ENCODE measurements at regions not wholly inside any gene's neighbourhood (a gene's known extent, or its start where the extent isn't known, plus 50 kb on each side); places are given as distances from the start of the nearest gene placed in this dataset.

DNA sequence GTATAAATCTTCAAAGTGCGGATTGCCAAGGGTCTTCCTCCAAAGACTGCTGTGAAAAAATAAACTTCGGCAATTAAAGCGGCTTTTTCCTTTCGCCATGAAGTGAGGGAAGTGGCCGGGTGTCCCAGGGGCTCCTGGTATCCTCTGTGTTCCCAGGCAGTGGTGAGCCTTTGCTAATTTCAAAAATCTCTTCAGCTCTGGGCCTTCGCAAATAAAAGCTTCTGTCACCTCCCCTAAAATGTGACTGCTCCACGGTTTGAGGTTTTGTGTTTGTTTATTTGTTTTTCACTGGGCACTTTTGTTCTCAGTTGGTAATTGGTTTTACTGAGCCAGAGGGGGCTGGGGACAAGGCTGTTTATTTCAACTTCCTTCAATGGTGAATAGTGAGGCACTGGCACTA, 270.1 kb upstream of the POU3F3 start:
- Histone ChIP-seq H3K9me3 (no peaks in the 10 kb centered on the region), H3K4me1 (no peaks in the 10 kb centered on the region)
- intact Hi-C loops (cut with DNase I; ENCODE audit: low total_unique reads) = no loop called here

DNA sequence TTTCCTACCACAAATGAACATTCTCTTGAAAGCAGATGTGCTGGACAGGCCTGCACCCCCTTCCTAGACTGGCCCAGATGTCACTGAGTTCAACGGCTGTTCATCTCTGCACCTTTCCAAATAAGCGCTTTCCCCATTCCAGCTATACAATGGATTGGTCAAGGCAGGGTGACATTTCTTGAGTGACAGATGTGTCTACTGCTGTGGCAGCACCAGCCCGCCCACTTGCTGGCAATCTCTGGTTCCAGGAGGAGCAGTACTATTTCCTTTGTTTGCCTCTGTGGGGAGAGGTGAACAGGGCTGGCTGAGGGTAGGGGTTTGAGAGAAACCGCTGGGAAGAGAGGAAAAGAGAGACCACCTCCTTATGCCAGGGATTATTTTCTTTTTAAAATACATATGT, 269.5 kb upstream of the POU3F3 start:
- no peak for DNase-seq (ENCODE audit: low spot score in 2 of 2)
- intact Hi-C loops (cut with DNase I; ENCODE audit: low total_unique reads) = no loop called here
- Histone ChIP-seq H3K9me3 (no peaks in the 10 kb centered on the region), H3K27me3 (no peaks in the 10 kb centered on the region), H3K4me3 (no peak overlapping the region), H3K36me3 (no peaks in the 10 kb centered on the region), H3K27ac (no peak overlapping the region), H3K4me1 (no peaks in the 10 kb centered on the region)
- TF ChIP-seq POLR2A (IDR thresholded peaks at IDR 0.05) = no peak
- TF ChIP-seq, protein P1, sequence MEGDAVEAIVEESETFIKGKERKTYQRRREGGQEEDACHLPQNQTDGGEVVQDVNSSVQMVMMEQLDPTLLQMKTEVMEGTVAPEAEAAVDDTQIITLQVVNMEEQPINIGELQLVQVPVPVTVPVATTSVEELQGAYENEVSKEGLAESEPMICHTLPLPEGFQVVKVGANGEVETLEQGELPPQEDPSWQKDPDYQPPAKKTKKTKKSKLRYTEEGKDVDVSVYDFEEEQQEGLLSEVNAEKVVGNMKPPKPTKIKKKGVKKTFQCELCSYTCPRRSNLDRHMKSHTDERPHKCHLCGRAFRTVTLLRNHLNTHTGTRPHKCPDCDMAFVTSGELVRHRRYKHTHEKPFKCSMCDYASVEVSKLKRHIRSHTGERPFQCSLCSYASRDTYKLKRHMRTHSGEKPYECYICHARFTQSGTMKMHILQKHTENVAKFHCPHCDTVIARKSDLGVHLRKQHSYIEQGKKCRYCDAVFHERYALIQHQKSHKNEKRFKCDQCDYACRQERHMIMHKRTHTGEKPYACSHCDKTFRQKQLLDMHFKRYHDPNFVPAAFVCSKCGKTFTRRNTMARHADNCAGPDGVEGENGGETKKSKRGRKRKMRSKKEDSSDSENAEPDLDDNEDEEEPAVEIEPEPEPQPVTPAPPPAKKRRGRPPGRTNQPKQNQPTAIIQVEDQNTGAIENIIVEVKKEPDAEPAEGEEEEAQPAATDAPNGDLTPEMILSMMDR (IDR thresholded peaks at IDR 0.05) = no peak
- no peak for TF ChIP-seq POLR2AphosphoS5 (IDR thresholded peaks at IDR 0.05)

More for the DNA sequence above, 270.1 kb upstream of the POU3F3 start:
- TF ChIP-seq, protein P1 (IDR thresholded peaks at IDR 0.05) = no peak
- TF ChIP-seq POLR2A (IDR thresholded peaks at IDR 0.05) = no peak
- no peak for TF ChIP-seq POLR2AphosphoS5 (IDR thresholded peaks at IDR 0.05)
- Histone ChIP-seq H3K27me3 (no peaks in the 10 kb centered on the region), H3K4me3 (no peak overlapping the region), H3K36me3 (no peaks in the 10 kb centered on the region), H3K27ac (no peak overlapping the region)
- DNase-seq (ENCODE audit: low spot score in 2 of 2) = no peak

DNA sequence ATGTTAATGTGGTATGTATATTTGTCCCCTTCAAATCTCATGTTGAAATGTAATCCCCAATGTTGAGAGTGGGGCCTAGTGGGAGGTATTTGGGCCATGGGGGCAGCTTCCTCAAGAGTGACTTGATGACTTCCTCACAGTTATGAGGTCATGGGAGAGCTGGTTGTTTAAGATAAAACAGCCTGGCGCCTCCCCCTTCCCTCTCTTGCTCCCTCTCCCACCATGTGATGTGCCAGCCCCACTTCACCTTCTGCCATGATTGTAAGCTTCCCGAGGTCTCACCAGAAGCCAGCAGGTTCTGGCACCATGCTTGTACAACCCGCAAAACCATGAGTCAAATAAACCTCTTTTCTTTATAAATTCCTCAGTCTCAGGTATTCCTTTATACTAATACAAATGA, 258.3 kb upstream of the POU3F3 start:
- no peak for DNase-seq (ENCODE audit: low spot score in 2 of 2)
- no peaks in the 10 kb centered on the region for H3K27me3 ChIP-seq
- no peaks in the 10 kb centered on the region for H3K36me3 ChIP-seq
- no peaks in the 10 kb centered on the region for H3K4me1 ChIP-seq
- H3K4me3 ChIP-seq = no peak overlapping the region
- intact Hi-C loops (cut with DNase I; ENCODE audit: low total_unique reads) = no loop called here
- H3K9me3 ChIP-seq = peaks cover 10 to 34% of the 10 kb centered on the region in 2 donors
- TF ChIP-seq POLR2AphosphoS5 (IDR thresholded peaks at IDR 0.05) = no peak
- TF ChIP-seq, protein P1 (IDR thresholded peaks at IDR 0.05) = no peak
- no peak for TF ChIP-seq POLR2A (IDR thresholded peaks at IDR 0.05)
- H3K27ac ChIP-seq = no peak overlapping the region

DNA sequence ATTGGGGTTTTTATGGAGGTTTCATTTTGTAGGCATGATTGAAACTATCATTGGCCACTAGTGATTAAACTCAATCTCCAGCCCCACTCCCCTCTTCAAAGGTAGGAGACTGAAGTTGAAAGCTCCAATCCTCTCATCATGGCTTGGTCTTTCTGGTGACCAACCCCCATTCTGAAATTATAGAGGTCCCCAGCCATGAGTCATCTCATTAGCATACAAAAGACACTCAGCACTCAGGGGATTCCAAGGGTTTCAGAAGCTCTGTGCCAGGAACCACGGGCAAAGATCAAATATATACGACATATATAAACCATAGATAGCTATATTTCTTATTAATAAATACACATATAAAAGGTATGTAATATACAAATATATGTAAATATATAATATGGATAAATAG, 256.0 kb upstream of the POU3F3 start:
- TF ChIP-seq, protein P1 (IDR thresholded peaks at IDR 0.05) = no peak
- peaks cover 5 to 15% of the 10 kb centered on the region in 2 donors for H3K9me3 ChIP-seq
- no peaks in the 10 kb centered on the region for H3K36me3 ChIP-seq
- DNase-seq (ENCODE audit: low spot score in 2 of 2) = no peak
- no peak overlapping the region for H3K4me3 ChIP-seq
- intact Hi-C loops (cut with DNase I; ENCODE audit: low total_unique reads) = no loop called here
- no peak overlapping the region for H3K27ac ChIP-seq
- H3K4me1 ChIP-seq = no peaks in the 10 kb centered on the region
- H3K27me3 ChIP-seq = no peaks in the 10 kb centered on the region

DNA sequence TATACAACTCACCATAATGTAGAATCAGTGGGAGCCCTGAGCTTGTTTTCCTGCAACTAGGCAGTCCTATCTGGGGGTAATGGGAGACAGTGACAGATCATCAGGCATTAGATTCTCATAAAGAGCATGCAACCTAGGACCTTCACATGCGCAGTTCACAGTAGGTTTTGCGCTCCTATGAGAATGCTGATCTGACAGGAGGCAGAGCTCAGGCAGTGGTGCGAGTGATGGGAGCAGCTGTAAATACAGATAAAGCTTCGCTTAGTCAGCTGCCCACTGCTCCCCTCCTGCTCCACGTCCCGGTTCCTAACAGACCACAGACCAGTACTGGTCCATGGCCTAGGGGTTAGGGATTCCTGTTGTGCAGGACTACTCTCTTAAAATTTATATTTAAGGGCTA, 255.3 kb upstream of the POU3F3 start:
- H3K27me3 ChIP-seq = no peaks in the 10 kb centered on the region
- TF ChIP-seq POLR2A (IDR thresholded peaks at IDR 0.05) = no peak
- TF ChIP-seq POLR2AphosphoS5 (IDR thresholded peaks at IDR 0.05) = no peak
- TF ChIP-seq, protein P1 (IDR thresholded peaks at IDR 0.05) = no peak
- DNase-seq (ENCODE audit: low spot score in 2 of 2) = no peak

More for the DNA sequence above, 255.3 kb upstream of the POU3F3 start:
- H3K27ac ChIP-seq = no peak overlapping the region
- no peaks in the 10 kb centered on the region for H3K4me1 ChIP-seq
- H3K9me3 ChIP-seq = peaks cover 5 to 15% of the 10 kb centered on the region in 2 donors
- no peak overlapping the region for H3K4me3 ChIP-seq
- intact Hi-C loops (cut with DNase I; ENCODE audit: low total_unique reads) = no loop called here
- H3K36me3 ChIP-seq = no peaks in the 10 kb centered on the region
